GM18505 (cell line): ENCODE measurements at regions not wholly inside any gene's neighbourhood (a gene's known extent, or its start where the extent isn't known, plus 50 kb on each side); places are given as distances from the start of the nearest gene placed in this dataset.

ENCODE experiments used
- ATAC-seq: cut with Tn5 transposase; IDR thresholded peaks from one replicate; pipeline ENCODE4 v1.9.1; 2021; ENCODE audit not compliant: unreplicated experiment
- POLR2A ChIP-seq: IDR thresholded peaks from 4 replicates; pipeline ENCODE4 v1.6.1; 2011; ENCODE audit warnings: borderline replicate concordance; ENCODE audit not compliant: insufficient read depth, insufficient read length; ENCODE audit errors: extremely low read depth

GRCh38 chr12:66733321-66733720, 54.4 kb upstream of the GRIP1 start:
- TF ChIP-seq POLR2A, result no peak
- no peak for ATAC-seq

GRCh38 chr12:66733839-66734238, 55.0 kb upstream of the GRIP1 start:
- no peak for TF ChIP-seq POLR2A
- no peak for ATAC-seq

- ATAC-seq, result no peak
- TF ChIP-seq POLR2A, result no peak
Observed at GRCh38 chr12:66735275-66735674, 56.4 kb upstream of the GRIP1 start.

GRCh38 chr12:66736931-66737330, 58.1 kb upstream of the GRIP1 start:
- TF ChIP-seq POLR2A, result no peak
- no peak for ATAC-seq

- no peak for TF ChIP-seq POLR2A
- no peak for ATAC-seq
Observed at GRCh38 chr12:66739266-66739665, 60.4 kb upstream of the GRIP1 start.

GRCh38 chr12:66739940-66740651, 61.2 kb upstream of the GRIP1 start:
- TF ChIP-seq POLR2A, result no peak
- no peak for ATAC-seq

- no peak for ATAC-seq
- no peak for TF ChIP-seq POLR2A
Observed at GRCh38 chr12:66740732-66741131, 61.9 kb upstream of the GRIP1 start.

GRCh38 chr12:66741919-66742318, 63.0 kb upstream of the GRIP1 start:
- TF ChIP-seq POLR2A, result no peak
- ATAC-seq, result no peak

GRCh38 chr12:66742508-66743367, 63.9 kb upstream of the GRIP1 start:
- no peak for ATAC-seq
- TF ChIP-seq POLR2A, result no peak

GRCh38 chr12:66744461-66744860, 65.6 kb upstream of the GRIP1 start:
- no peak for TF ChIP-seq POLR2A
- ATAC-seq, result no peak

- ATAC-seq, result no peak
- no peak for TF ChIP-seq POLR2A
Observed at GRCh38 chr12:66744956-66745383, 66.1 kb upstream of the GRIP1 start.

GRCh38 chr12:66746489-66747201, 67.8 kb upstream of the GRIP1 start:
- no peak for TF ChIP-seq POLR2A
- ATAC-seq, result no peak

GRCh38 chr12:66751432-66752113, 72.7 kb upstream of the GRIP1 start:
- ATAC-seq, result no peak
- TF ChIP-seq POLR2A, result no peak
